ENCODE measurements at regions not wholly inside any gene's neighbourhood (a gene's known extent, or its start where the extent isn't known, plus 50 kb on each side); places are given as distances from the start of the nearest gene placed in this dataset.

GRCh38 chr7:53428045-53428444 lies 392.6 kb downstream of the POM121L12 start:
- no TSS peak for BruUV-seq (replicated peaks)
- H3K4me2 ChIP-seq (ENCODE audit: low read length) = no peak overlapping the region
- H3K9ac ChIP-seq (ENCODE audit: low read length) = no peak overlapping the region
- no peaks in the 10 kb centered on the region for H3K27me3 ChIP-seq (ENCODE audit: insufficient read depth, low read length)
- POLR2A ChIA-PET = no interaction called here
- H2AFZ ChIP-seq (ENCODE audit: low read depth, low read length, poor library complexity, severe bottlenecking) = no peak overlapping the region
- H3K9me3 ChIP-seq (ENCODE audit: control insufficient read depth in 1 of 2, insufficient read depth in 1 of 2, low read depth in 1 of 2, low read length in 2 of 2) = peaks cover 5 to 11% of the 10 kb centered on the region in 2 experiments; a peak in 3 of 4 replicates
- no peaks in the 10 kb centered on the region for H3K9me2 ChIP-seq (ENCODE audit: insufficient read depth)
- CTCF ChIA-PET = no interaction called here
- H3K4me1 ChIP-seq (ENCODE audit: control insufficient read depth in 1 of 2, insufficient read depth in 2 of 2, low read length in 2 of 2) = no peaks in the 10 kb centered on the region
- no peaks in the 10 kb centered on the region for H3K79me2 ChIP-seq (ENCODE audit: insufficient read depth, low read length)
- DNase-seq (ENCODE audit: low read depth, low spot score) = no peak
- ATAC-seq = no peak
- TF ChIP-seq ZFX (IDR thresholded peaks at IDR 0.05) (no peak), ATF3 (IDR thresholded peaks at IDR 0.05) (no peak), SP1 (IDR thresholded peaks at IDR 0.05; ENCODE audit: low read depth) (no peak), POLR2A (IDR thresholded peaks at IDR 0.05; ENCODE audit: borderline replicate concordance, extremely low read depth, insufficient read depth, insufficient read length) (no peak), ZNF274 (IDR thresholded peaks at IDR 0.05; ENCODE audit: low read depth, low read length) (no peak), TCF7L2 (IDR thresholded peaks at IDR 0.05; ENCODE audit: borderline replicate concordance, extremely low read depth, insufficient read depth, insufficient read length) (no peak), YY1 (IDR thresholded peaks at IDR 0.05; ENCODE audit: extremely low read depth, insufficient replicate concordance, low read depth, low read length) (no peak)
- H3K27ac ChIP-seq (ENCODE audit: low read depth, low read length) = no peak overlapping the region
- H4K20me1 ChIP-seq (ENCODE audit: insufficient read depth) = no peaks in the 10 kb centered on the region
- RAD21 ChIA-PET (ENCODE audit: low non-redundant PET in 1 of 2, low total read pairs in 2 of 2, uncharacterized antibody in 2 of 2, unreplicated experiment in 2 of 2) = no interaction called here
- no peaks in the 10 kb centered on the region for H3K36me3 ChIP-seq (ENCODE audit: control insufficient read depth in 1 of 2, insufficient read depth in 2 of 2, low read length in 2 of 2)
- intact Hi-C loops (cut with micrococcal nuclease) = no loop called here
- no peak overlapping the region for H3K4me3 ChIP-seq (replicated peaks in 1 of 2; ENCODE audit: low read depth in 1 of 2, low read length in 2 of 2)

- no peaks in the 10 kb centered on the region for H3K4me1 ChIP-seq (ENCODE audit: control insufficient read depth in 1 of 2, insufficient read depth in 2 of 2, low read length in 2 of 2)
- BruUV-seq (replicated peaks) = no TSS peak
- H3K4me2 ChIP-seq (ENCODE audit: low read length) = no peak overlapping the region
- DNase-seq (ENCODE audit: low read depth, low spot score) (no peak), ATAC-seq (no peak)
- TF ChIP-seq POLR2A (IDR thresholded peaks at IDR 0.05; ENCODE audit: borderline replicate concordance, extremely low read depth, insufficient read depth, insufficient read length) = no peak
- TF ChIP-seq MAX (IDR thresholded peaks at IDR 0.05) = no peak
- no peak for TF ChIP-seq CBX3 (IDR thresholded peaks at IDR 0.05; ENCODE audit: low read depth)
- TF ChIP-seq EZH2phosphoT487 (IDR thresholded peaks at IDR 0.05; ENCODE audit: borderline replicate concordance) = no peak
- TF ChIP-seq POLR2AphosphoS5 (IDR thresholded peaks at IDR 0.05; ENCODE audit: low read depth, low read length) = no peak
- TF ChIP-seq SIN3A (IDR thresholded peaks at IDR 0.05; ENCODE audit: low read depth) = no peak
- no peak for TF ChIP-seq JUND (IDR thresholded peaks at IDR 0.05)
- no peak for TF ChIP-seq ZFX (IDR thresholded peaks at IDR 0.05)
- no peak for TF ChIP-seq CTCF (IDR thresholded peaks at IDR 0.05 in 2 of 3, conservative IDR thresholded peaks at IDR 0.05 in 1 of 3; ENCODE audit: borderline replicate concordance in 1 of 3, insufficient read depth in 1 of 3, low read depth in 2 of 3, low read length in 2 of 3)
- no peak overlapping the region for H3K9ac ChIP-seq (ENCODE audit: low read length)
- RAD21 ChIA-PET (ENCODE audit: low non-redundant PET in 1 of 2, low total read pairs in 2 of 2, uncharacterized antibody in 2 of 2, unreplicated experiment in 2 of 2) = no interaction called here
- no peaks in the 10 kb centered on the region for H3K36me3 ChIP-seq (ENCODE audit: control insufficient read depth in 1 of 2, insufficient read depth in 2 of 2, low read length in 2 of 2)
- H2AFZ ChIP-seq (ENCODE audit: low read depth, low read length, poor library complexity, severe bottlenecking) = no peak overlapping the region
- no peak overlapping the region for H3K27ac ChIP-seq (ENCODE audit: low read depth, low read length)
- CTCF ChIA-PET = no interaction called here
- H3K27me3 ChIP-seq (ENCODE audit: insufficient read depth, low read length) = no peaks in the 10 kb centered on the region
- H3K4me3 ChIP-seq (replicated peaks in 1 of 2; ENCODE audit: low read depth in 1 of 2, low read length in 2 of 2) = no peak overlapping the region
- no peaks in the 10 kb centered on the region for H3K79me2 ChIP-seq (ENCODE audit: insufficient read depth, low read length)
- intact Hi-C loops (cut with micrococcal nuclease) = no loop called here
- H3K9me3 ChIP-seq (ENCODE audit: control insufficient read depth in 1 of 2, insufficient read depth in 1 of 2, low read depth in 1 of 2, low read length in 2 of 2) = peaks cover 5 to 15% of the 10 kb centered on the region in 2 experiments; a peak in 3 of 4 replicates
- H4K20me1 ChIP-seq (ENCODE audit: insufficient read depth) = no peaks in the 10 kb centered on the region
- POLR2A ChIA-PET = no interaction called here
- H3K9me2 ChIP-seq (ENCODE audit: insufficient read depth) = no peaks in the 10 kb centered on the region
Observed at GRCh38 chr7:53431901-53432300, 396.5 kb downstream of the POM121L12 start.

Measured in HCT116 (cell line).